HEK293 (cell line): ENCODE measurements at regions not wholly inside any gene's neighbourhood (a gene's known extent, or its start where the extent isn't known, plus 50 kb on each side); places are given as distances from the start of the nearest gene placed in this dataset.

Experiments used
- CTCF ChIP-seq: fragments of 450-650 bp; formaldehyde crosslinking; IDR thresholded peaks from 2 replicates; pipeline ENCODE4 v1.5.1; 2016; ENCODE audit warnings: missing biosample characterization, missing genetic modification characterization
- PRDM6 ChIP-seq: fragments of 450-650 bp; formaldehyde crosslinking; IDR thresholded peaks from 2 replicates; pipeline ENCODE4 v1.5.1; 2017; ENCODE audit warnings: missing biosample characterization, missing genetic modification characterization
- ZFP3 ChIP-seq: fragments of 450-650 bp; formaldehyde crosslinking; IDR thresholded peaks from 2 replicates; pipeline ENCODE4 v1.5.1; 2016; ENCODE audit warnings: low read depth, missing biosample characterization, missing genetic modification characterization

GRCh38 chr5:93209476-93209875 lies 371.5 kb downstream of the NR2F1-AS1 start:
- no peak for TF ChIP-seq CTCF (tag by site-specific recombination)
- no peak for TF ChIP-seq PRDM6 (tag by site-specific recombination)
- TF ChIP-seq ZFP3 (tag by site-specific recombination), result no peak
